HG02610 (cell line): ENCODE measurements at regions not wholly inside any gene's neighbourhood (a gene's known extent, or its start where the extent isn't known, plus 50 kb on each side); places are given as distances from the start of the nearest gene placed in this dataset.
"Not testable (repeated sequence)": the region's sequence is repeated elsewhere in the genome, so short reads cannot be mapped to it uniquely, and the experiment has no call there.

Experiments
- ATAC-seq: cut with Tn5 transposase; IDR thresholded peaks from one replicate; pipeline ENCODE4 v1.9.1; 2021; ENCODE audit warnings: mild to moderate bottlenecking, moderate library complexity; ENCODE audit not compliant: unreplicated experiment

- no peak for ATAC-seq
These were observed 52.6 kb upstream of the SP8 start for GRCh38 chr7:20839196-20839735.

- ATAC-seq = no peak
These were observed 53.3 kb upstream of the SP8 start for GRCh38 chr7:20839987-20840386.

- no peak for ATAC-seq
These were observed 60.1 kb upstream of the SP8 start for GRCh38 chr7:20846791-20847190.

- ATAC-seq = no peak
These were observed 72.3 kb upstream of the SP8 start for GRCh38 chr7:20858951-20859350.

- no peak for ATAC-seq
These were observed 74.8 kb upstream of the SP8 start for GRCh38 chr7:20861468-20861867.

- no peak for ATAC-seq
These were observed 75.9 kb upstream of the SP8 start for GRCh38 chr7:20862554-20862953.

GRCh38 chr7:20864221-20864620, 77.5 kb upstream of the SP8 start:
- no peak for ATAC-seq

- no peak for ATAC-seq
These were observed 79.0 kb upstream of the SP8 start for GRCh38 chr7:20865684-20866083.

GRCh38 chr7:20870977-20871376, 84.3 kb upstream of the SP8 start:
- ATAC-seq = no peak

- no peak for ATAC-seq
These were observed 106.1 kb upstream of the SP8 start for GRCh38 chr7:20892776-20893175.

- ATAC-seq = no peak
These were observed 108.1 kb upstream of the SP8 start for GRCh38 chr7:20894806-20895205.

- no peak for ATAC-seq
These were observed 108.9 kb upstream of the SP8 start for GRCh38 chr7:20895563-20895962.

GRCh38 chr7:20896996-20897395, 110.3 kb upstream of the SP8 start:
- no peak for ATAC-seq

GRCh38 chr7:20906801-20907453, 120.2 kb upstream of the SP8 start:
- ATAC-seq = no peak

- no peak for ATAC-seq
These were observed 124.4 kb upstream of the SP8 start for GRCh38 chr7:20911081-20911480.

GRCh38 chr7:20913853-20914252, 127.2 kb upstream of the SP8 start:
- ATAC-seq = no peak

GRCh38 chr7:20916311-20916710, 129.6 kb upstream of the SP8 start:
- no peak for ATAC-seq

- ATAC-seq = no peak
These were observed 130.9 kb upstream of the SP8 start for GRCh38 chr7:20917603-20918002.

GRCh38 chr7:20918156-20918555, 131.5 kb upstream of the SP8 start:
- ATAC-seq = no peak

- not testable (repeated sequence) for ATAC-seq
These were observed 140.5 kb upstream of the SP8 start for GRCh38 chr7:20927178-20927577.

GRCh38 chr7:20927976-20928375, 141.3 kb upstream of the SP8 start:
- ATAC-seq = no peak

GRCh38 chr7:20929199-20929598, 142.5 kb upstream of the SP8 start:
- no peak for ATAC-seq

- no peak for ATAC-seq
These were observed 145.1 kb upstream of the SP8 start for GRCh38 chr7:20931739-20932138.
